Non-pigmented ciliary epithelial cell (primary cell): ENCODE measurements at regions not wholly inside any gene's neighbourhood (a gene's known extent, or its start where the extent isn't known, plus 50 kb on each side); places are given as distances from the start of the nearest gene placed in this dataset.

ENCODE experiments used
- DNase-seq: peaks from one replicate; pipeline ENCODE4 v3.0.0-alpha.2; 2010; ENCODE audit warnings: low read depth

GRCh38 chr16:80189476-80190175, 351.2 kb upstream of the DYNLRB2 start:
- no peak for DNase-seq

GRCh38 chr16:80176114-80176513, 364.7 kb upstream of the DYNLRB2 start:
- DNase-seq = no peak

DNA sequence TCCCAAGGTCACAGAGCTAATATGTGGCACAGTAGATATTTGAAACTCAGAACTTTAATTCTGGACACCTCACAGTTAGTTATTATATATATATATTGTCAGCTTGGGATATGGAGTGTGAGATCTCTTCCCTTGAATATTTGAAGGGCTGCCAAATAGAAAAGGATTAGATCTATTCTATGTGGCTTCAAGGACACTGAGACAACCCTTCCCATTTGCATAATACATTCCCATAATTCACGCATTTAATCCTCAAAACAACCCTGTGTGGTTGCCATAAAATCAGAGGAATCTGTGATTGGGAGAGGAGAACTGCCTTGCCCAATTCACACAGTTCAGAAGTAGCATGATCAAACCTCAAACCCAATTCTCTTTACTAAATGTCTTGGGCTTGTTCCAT, 365.8 kb upstream of the DYNLRB2 start:
- no peak for DNase-seq

DNA sequence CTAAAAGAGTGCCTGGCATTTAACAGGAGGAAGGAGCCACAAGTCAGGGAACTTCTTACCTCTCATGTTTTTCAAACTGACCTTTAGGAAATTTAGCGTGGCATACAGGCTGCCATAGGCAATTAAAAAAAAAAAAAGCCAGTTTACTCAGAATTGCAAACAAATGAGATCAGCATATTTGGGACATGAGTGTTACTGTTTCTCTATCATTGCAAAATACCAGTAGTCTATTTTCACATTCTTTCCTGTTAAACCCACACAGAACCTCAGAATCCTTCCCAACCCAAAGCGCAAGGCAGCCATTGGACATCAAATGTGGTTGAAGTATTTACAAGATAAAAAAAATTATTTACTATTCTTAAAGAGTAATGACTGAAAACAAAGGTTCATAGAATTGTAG, 366.4 kb upstream of the DYNLRB2 start:
- DNase-seq = peak; percentile 68

- DNase-seq = no peak
These were observed 369.0 kb upstream of the DYNLRB2 start for GRCh38 chr16:80171746-80172145.

- no peak for DNase-seq
These were observed 369.6 kb upstream of the DYNLRB2 start for GRCh38 chr16:80171199-80171598.

DNA sequence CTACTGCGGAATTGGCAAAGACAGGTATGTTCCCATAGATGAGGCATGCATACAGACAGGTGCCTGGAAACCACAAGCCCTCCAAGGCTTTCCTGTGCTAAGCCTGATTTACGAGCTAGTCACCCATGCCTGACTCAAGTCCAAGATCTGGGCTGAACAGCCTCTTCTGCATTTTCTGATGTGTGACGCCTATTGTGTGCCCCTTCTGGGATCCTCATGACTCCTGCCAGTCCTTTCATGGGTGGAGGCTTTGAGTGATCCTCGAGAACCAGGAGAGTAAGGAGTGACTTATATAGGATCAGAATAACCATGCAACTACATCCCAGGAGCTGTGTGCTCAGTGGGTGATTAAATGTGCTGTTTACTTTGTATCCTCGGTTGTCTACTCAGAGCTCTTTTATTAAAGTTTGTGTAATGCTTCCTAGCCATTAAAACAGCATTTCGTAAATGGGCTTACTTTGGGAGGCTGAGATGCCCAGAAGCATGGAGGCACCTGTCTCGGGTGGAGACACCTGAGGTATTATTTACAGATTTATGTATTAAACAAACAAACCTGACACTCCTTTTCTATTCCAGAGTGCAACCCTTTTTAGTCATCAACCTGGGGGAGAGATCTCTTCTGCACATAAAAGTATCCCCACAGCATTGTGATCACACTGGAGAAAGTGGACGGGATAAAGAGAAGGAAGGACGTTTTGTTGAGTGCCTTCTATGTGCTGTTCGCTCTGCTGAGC, 373.0 kb upstream of the DYNLRB2 start:
- DNase-seq = no peak

- DNase-seq = no peak
These were observed 374.7 kb upstream of the DYNLRB2 start for GRCh38 chr16:80166082-80166481.

- no peak for DNase-seq
These were observed 375.7 kb upstream of the DYNLRB2 start for GRCh38 chr16:80164966-80165550.

- no peak for DNase-seq
These were observed 377.5 kb upstream of the DYNLRB2 start for GRCh38 chr16:80163339-80163738.

GRCh38 chr16:80161799-80162739, 378.7 kb upstream of the DYNLRB2 start:
- DNase-seq = no peak

DNA sequence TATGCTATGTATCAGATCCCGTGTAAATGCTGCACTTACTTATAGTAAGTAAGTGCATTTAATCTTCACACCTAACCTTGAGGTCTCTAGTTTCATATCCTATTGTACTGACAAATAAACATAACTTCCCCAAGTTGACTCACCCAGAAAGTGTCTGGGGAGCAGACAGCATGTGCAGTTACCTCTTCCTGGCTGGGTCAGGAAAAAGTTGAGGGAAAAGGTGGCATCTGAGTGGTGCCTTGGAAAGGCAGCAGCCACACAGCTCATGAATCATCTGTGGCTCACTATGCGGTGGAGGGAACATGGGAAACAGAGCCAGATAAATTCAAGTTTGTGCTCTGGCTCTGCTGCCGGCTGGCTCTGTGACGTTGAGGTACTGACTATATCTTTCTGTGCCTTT, 382.0 kb upstream of the DYNLRB2 start:
- DNase-seq = peak; percentile 68

GRCh38 chr16:80151722-80152111, 389.1 kb upstream of the DYNLRB2 start:
- DNase-seq = no peak

- no peak for DNase-seq
These were observed 389.6 kb upstream of the DYNLRB2 start for GRCh38 chr16:80150978-80151721.

DNA sequence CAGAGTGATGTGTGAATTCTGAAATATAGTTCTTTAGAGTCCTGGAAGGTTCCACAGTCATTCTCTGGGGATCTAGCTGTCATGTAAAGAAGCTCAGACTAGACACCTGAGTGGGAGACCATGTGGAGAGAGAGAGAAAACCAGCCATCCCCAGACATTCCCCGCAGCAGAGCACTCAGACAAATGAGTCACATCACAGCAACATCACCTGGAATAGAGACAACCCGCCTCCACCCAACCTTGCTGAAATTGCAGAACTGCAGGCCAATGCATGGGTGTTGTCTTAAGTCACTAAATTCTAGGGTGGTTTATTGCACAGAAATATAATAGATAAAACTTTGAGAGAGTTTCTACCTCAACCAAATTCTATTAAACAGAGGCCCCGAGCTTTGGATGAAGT, 392.0 kb upstream of the DYNLRB2 start:
- no peak for DNase-seq

DNA sequence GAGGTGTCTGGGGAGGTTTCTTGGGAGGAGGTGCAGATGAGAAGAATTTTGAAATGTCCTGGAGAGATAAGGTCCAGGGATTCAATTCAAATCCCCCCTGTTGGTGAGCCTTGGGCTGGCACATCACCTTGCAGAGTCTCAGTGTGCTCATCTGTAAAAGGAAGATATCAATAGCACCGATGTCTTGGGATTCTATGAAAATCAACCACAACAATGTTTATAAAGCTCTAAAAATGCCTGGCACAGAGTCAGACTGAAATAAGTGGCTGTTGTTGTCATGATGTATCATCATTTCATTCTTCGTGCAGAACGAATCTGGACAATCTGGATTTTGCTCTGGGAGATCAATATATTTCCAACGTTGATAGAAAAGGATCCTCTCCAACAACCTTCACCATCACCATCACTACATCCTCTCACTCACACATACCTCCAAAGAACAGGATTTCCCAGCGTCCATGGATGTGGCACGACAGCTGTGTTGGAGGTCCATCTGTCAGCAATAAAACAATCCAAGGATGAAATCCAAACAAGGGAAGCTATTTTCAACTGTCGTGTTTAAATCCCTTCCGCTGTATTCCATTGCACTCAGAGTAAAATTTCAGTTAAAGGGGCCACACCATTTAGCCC, 393.7 kb upstream of the DYNLRB2 start:
- DNase-seq = no peak

DNA sequence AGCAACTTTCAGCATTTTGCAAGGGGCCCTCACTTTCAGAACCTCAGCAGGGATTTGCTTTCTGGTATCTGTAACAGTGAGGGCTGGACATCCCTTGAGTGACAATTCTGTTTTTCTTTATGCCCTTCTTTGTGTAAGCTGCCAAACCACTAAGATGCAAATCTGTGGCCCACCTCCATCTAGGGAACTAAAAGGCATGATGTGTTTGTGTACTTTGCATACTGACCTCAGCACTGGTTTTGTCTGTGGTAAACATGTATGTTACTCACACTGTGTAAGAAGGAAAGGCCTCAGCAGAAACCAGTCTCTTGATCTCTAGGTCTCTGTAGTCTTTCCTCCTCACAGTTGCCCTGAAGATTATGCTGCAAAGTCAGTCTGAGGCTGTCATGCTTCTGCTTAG, 396.6 kb upstream of the DYNLRB2 start:
- DNase-seq = no peak

- DNase-seq = no peak
These were observed 397.9 kb upstream of the DYNLRB2 start for GRCh38 chr16:80142940-80143339.

DNA sequence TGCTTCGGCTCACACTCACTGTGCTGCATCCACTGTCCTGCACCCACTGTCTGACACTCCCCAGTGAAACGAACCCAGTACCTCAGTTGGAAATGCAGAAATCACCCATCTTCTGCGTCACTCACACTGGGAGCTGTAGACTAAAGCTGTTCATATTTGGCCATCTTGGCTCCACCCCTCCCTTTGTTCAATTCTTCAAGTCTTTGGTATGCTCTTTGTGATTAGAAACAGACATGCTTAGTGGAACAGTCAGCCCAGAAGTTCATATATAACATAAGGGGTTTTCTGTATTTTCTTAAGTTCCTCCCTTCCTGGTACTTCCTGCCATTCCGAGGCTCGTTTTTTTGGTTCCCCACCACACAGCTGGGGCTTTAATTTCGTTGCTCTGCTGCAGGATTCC, 398.5 kb upstream of the DYNLRB2 start:
- no peak for DNase-seq

DNA sequence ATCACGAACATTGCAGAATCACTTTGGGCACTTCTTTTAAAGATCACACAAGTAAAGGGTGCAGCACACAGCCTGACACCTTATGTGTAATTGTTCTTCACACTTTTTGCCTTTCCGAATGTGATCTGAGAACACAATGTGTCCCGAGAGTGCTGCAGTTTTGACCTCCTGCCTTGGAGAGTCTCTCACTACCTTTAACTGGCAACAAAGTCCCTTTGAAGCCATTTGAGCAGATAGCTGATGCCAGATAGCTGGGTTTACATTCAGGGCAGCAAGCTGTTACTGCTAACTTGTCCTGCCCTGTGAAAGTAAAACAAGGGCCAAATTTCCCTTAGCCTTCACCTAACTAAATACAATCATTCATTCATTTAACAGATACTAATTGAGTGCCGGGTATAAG, 411.0 kb upstream of the DYNLRB2 start:
- DNase-seq = no peak

DNA sequence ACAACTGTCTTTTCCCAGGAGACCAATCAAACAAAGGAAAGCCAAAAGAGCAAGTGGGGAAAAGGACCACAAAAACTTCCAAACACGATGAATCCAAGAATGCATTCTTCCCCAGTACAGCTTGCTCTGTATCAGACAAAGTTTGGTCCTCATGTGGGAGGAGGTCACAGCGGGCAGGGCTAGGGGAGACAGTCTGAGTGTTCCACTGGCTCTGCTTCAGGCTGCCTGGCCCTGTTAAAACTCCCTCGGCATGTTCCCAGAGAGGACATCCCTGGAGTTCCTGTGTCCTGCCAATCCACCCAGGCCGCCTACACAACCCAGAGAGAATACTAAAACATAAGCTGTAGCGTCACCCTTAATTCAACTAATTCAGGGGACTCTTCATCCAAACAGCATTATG, 415.1 kb upstream of the DYNLRB2 start:
- no peak for DNase-seq
